PC-9 (cell line): ENCODE measurements at regions not wholly inside any gene's neighbourhood (a gene's known extent, or its start where the extent isn't known, plus 50 kb on each side); places are given as distances from the start of the nearest gene placed in this dataset.

Source experiments
- CTCF ChIP-seq: fragments of 200-600 bp; sonication (generic); conservative IDR thresholded peaks from 2 replicates; pipeline ENCODE4 v1.6.1; 2017; ENCODE audit warnings: mixed run types, antibody characterized with exemption, mild to moderate bottlenecking, moderate library complexity
- EZH2 ChIP-seq: fragments of 200-600 bp; sonication (generic); IDR thresholded peaks from 2 replicates; pipeline ENCODE4 v1.8.0; 2017; ENCODE audit warnings: antibody characterized with exemption, low read depth

GRCh38 chr1:229871078-229871676, 195.9 kb upstream of the GALNT2 start:
- TF ChIP-seq CTCF (no peak), EZH2 (no peak)
